ENCODE measurements at regions not wholly inside any gene's neighbourhood (a gene's known extent, or its start where the extent isn't known, plus 50 kb on each side); places are given as distances from the start of the nearest gene placed in this dataset.
"Not testable (repeated sequence)": the region's sequence is repeated elsewhere in the genome, so short reads cannot be mapped to it uniquely, and the experiment has no call there.

DNA sequence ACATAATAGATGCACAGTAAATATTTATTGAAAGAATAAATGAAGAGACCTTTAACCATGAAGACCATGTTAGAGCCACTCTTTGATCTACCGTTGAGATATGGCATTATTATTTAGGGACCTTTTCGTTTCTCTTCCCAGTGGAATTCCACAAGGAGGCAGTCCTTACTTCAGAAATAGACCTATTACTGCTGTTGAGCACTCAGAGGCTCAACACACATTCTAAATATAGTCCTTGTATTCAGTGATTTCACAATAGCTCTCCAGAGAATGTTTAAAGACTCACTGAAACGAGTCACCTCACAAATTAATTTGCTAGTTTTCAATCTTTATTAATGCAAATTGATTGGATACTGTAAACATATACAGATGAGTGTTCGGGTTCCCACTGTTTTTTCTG is 603.8 kb downstream of the CDH8 start:
- no peaks in the 10 kb centered on the region for H3K79me2 ChIP-seq (ENCODE audit: insufficient read depth, low read length)
- no peaks in the 10 kb centered on the region for H3K9me3 ChIP-seq (ENCODE audit: low read depth, low read length)
- no peak overlapping the region for H3K4me2 ChIP-seq (ENCODE audit: insufficient read depth, low read length)
- no peak overlapping the region for H2AFZ ChIP-seq (ENCODE audit: low read length)
- TF ChIP-seq, protein P1, sequence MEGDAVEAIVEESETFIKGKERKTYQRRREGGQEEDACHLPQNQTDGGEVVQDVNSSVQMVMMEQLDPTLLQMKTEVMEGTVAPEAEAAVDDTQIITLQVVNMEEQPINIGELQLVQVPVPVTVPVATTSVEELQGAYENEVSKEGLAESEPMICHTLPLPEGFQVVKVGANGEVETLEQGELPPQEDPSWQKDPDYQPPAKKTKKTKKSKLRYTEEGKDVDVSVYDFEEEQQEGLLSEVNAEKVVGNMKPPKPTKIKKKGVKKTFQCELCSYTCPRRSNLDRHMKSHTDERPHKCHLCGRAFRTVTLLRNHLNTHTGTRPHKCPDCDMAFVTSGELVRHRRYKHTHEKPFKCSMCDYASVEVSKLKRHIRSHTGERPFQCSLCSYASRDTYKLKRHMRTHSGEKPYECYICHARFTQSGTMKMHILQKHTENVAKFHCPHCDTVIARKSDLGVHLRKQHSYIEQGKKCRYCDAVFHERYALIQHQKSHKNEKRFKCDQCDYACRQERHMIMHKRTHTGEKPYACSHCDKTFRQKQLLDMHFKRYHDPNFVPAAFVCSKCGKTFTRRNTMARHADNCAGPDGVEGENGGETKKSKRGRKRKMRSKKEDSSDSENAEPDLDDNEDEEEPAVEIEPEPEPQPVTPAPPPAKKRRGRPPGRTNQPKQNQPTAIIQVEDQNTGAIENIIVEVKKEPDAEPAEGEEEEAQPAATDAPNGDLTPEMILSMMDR (IDR thresholded peaks at IDR 0.05; ENCODE audit: extremely low read depth, low read depth, low read length), result no peak
- H3K27ac ChIP-seq (ENCODE audit: low read depth, low read length), result no peak overlapping the region
- H4K20me1 ChIP-seq (ENCODE audit: insufficient read depth, low read length), result no peaks in the 10 kb centered on the region
- DNase-seq (ENCODE audit: insufficient read length, low spot score, missing footprints), result no peak
- no peaks in the 10 kb centered on the region for H3K27me3 ChIP-seq (ENCODE audit: insufficient read depth, low read length)
- H3K36me3 ChIP-seq (ENCODE audit: insufficient read depth, low read length), result no peaks in the 10 kb centered on the region
- H3K4me1 ChIP-seq (ENCODE audit: insufficient read depth, low read length), result no peaks in the 10 kb centered on the region
- no peak overlapping the region for H3K4me3 ChIP-seq (ENCODE audit: insufficient read depth, low read length)

DNA sequence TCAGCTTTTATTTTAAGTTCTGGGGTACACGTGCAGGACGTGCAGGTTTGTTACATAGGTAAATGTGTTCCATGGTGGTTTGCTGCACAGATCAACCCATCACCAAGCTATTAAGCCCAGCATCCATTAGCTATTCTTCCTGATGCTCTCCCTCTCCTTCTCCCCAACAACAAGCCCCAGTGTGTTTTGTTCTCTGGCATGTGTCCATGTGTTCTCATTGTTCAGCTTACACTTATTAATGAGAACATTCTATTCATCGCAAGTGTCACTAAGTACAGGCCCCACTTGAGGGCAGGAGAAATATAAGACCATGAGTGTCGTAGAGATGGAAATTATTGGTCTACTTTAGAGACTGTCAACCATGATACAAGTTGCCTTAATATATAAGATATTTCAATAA is 615.1 kb downstream of the CDH8 start:
- Histone ChIP-seq H2AFZ (ENCODE audit: low read length) (no peak overlapping the region), H4K20me1 (ENCODE audit: insufficient read depth, low read length) (no peaks in the 10 kb centered on the region), H3K36me3 (ENCODE audit: insufficient read depth, low read length) (no peaks in the 10 kb centered on the region), H3K4me1 (ENCODE audit: insufficient read depth, low read length) (no peaks in the 10 kb centered on the region), H3K79me2 (ENCODE audit: insufficient read depth, low read length) (no peaks in the 10 kb centered on the region), H3K27me3 (ENCODE audit: insufficient read depth, low read length) (no peaks in the 10 kb centered on the region), H3K4me3 (ENCODE audit: insufficient read depth, low read length) (no peak overlapping the region), H3K27ac (ENCODE audit: low read depth, low read length) (no peak overlapping the region), H3K9me3 (ENCODE audit: low read depth, low read length) (no peaks in the 10 kb centered on the region), H3K4me2 (ENCODE audit: insufficient read depth, low read length) (no peak overlapping the region)
- TF ChIP-seq, protein P1 (IDR thresholded peaks at IDR 0.05; ENCODE audit: extremely low read depth, low read depth, low read length), result no peak
- DNase-seq (ENCODE audit: insufficient read length, low spot score, missing footprints), result no peak

DNA sequence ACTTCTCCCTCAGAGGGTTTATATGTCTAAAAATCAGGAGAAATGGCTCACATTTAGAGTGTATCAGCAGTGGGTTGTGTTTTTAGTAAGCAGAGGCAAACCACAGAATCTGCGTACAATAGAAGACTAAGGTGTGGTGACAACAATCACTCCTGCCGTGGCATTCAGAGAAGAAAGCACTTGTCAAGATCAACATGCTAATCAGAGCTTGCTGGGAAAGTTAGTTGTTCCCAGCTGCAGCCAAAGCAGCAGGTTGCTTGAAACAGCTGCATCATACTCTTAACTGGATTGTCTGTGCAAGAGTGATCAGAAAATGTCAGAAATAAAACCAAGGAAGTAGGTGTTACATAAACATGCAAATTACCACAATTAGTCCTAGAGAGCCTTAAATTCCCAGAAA is 616.4 kb downstream of the CDH8 start:
- Histone ChIP-seq H3K27ac (ENCODE audit: low read depth, low read length) (no peak overlapping the region), H3K4me1 (ENCODE audit: insufficient read depth, low read length) (no peaks in the 10 kb centered on the region), H3K4me3 (ENCODE audit: insufficient read depth, low read length) (no peak overlapping the region), H4K20me1 (ENCODE audit: insufficient read depth, low read length) (no peaks in the 10 kb centered on the region), H3K4me2 (ENCODE audit: insufficient read depth, low read length) (no peak overlapping the region), H3K9me3 (ENCODE audit: low read depth, low read length) (no peaks in the 10 kb centered on the region), H3K36me3 (ENCODE audit: insufficient read depth, low read length) (no peaks in the 10 kb centered on the region), H2AFZ (ENCODE audit: low read length) (no peak overlapping the region), H3K27me3 (ENCODE audit: insufficient read depth, low read length) (no peaks in the 10 kb centered on the region), H3K79me2 (ENCODE audit: insufficient read depth, low read length) (no peaks in the 10 kb centered on the region)
- TF ChIP-seq, protein P1 (IDR thresholded peaks at IDR 0.05; ENCODE audit: extremely low read depth, low read depth, low read length), result no peak
- no peak for DNase-seq (ENCODE audit: insufficient read length, low spot score, missing footprints)

DNA sequence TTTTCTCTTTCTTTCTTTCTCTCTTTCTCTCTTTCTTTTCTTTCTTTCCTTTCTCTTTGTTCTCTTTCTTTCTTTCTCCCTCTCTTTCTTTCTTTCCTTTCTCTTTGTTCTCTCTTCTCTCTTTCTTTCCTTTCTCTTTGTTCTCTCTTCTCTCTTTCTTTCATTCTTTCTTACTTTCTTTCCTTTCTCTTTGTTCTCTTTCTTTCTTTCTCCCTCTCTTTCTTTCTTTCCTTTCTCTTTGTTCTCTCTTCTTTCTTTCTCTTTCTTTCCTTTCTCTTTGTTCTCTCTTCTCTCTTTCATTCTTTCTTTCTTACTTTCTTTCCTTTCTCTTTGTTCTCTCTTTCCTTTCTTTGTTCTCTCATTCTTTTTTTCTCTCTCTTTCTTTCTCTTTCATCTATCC is 617.4 kb downstream of the CDH8 start:
- not testable (repeated sequence) for DNase-seq (ENCODE audit: insufficient read length, low spot score, missing footprints); H3K9me3 ChIP-seq (ENCODE audit: low read depth, low read length); H4K20me1 ChIP-seq (ENCODE audit: insufficient read depth, low read length); H3K79me2 ChIP-seq (ENCODE audit: insufficient read depth, low read length); H3K4me1 ChIP-seq (ENCODE audit: insufficient read depth, low read length); H3K27me3 ChIP-seq (ENCODE audit: insufficient read depth, low read length); H3K4me3 ChIP-seq (ENCODE audit: insufficient read depth, low read length); H3K4me2 ChIP-seq (ENCODE audit: insufficient read depth, low read length); H2AFZ ChIP-seq (ENCODE audit: low read length); H3K36me3 ChIP-seq (ENCODE audit: insufficient read depth, low read length); H3K27ac ChIP-seq (ENCODE audit: low read depth, low read length)

- no peak for DNase-seq (ENCODE audit: insufficient read length, low spot score, missing footprints)
- H3K36me3 ChIP-seq (ENCODE audit: insufficient read depth, low read length), result no peaks in the 10 kb centered on the region
- no peaks in the 10 kb centered on the region for H3K79me2 ChIP-seq (ENCODE audit: insufficient read depth, low read length)
- no peak overlapping the region for H2AFZ ChIP-seq (ENCODE audit: low read length)
- TF ChIP-seq, protein P1 (IDR thresholded peaks at IDR 0.05; ENCODE audit: extremely low read depth, low read depth, low read length), result no peak
- no peaks in the 10 kb centered on the region for H3K4me1 ChIP-seq (ENCODE audit: insufficient read depth, low read length)
- no peaks in the 10 kb centered on the region for H4K20me1 ChIP-seq (ENCODE audit: insufficient read depth, low read length)
- no peaks in the 10 kb centered on the region for H3K9me3 ChIP-seq (ENCODE audit: low read depth, low read length)
- H3K4me2 ChIP-seq (ENCODE audit: insufficient read depth, low read length), result no peak overlapping the region
- H3K27ac ChIP-seq (ENCODE audit: low read depth, low read length), result no peak overlapping the region
- H3K27me3 ChIP-seq (ENCODE audit: insufficient read depth, low read length), result no peaks in the 10 kb centered on the region
- H3K4me3 ChIP-seq (ENCODE audit: insufficient read depth, low read length), result no peak overlapping the region
Measured at GRCh38 chr16:61415126-61415525, 621.1 kb downstream of the CDH8 start.
